Stomach (tissue), 8 donors: ENCODE measurements at regions not wholly inside any gene's neighbourhood (a gene's known extent, or its start where the extent isn't known, plus 50 kb on each side); places are given as distances from the start of the nearest gene placed in this dataset.
"Not testable (repeated sequence)": the region's sequence is repeated elsewhere in the genome, so short reads cannot be mapped to it uniquely, and the experiment has no call there.

Source experiments
- DNase-seq, 2 donors: peaks; one replicate each; pipeline versions ENCODE4 v3.0.0 to v3.0.0-alpha.2; 2013 to 2019
- H3K27ac ChIP-seq, 5 donors: fragments of 200-600 bp in 4 of 5; sonication (generic) in 4 of 5; one replicate each; pipeline ENCODE4 v1.5.1; 2013 to 2019; ENCODE audit warnings: mild to moderate bottlenecking in 1 of 5, moderate library complexity in 1 of 5
- H3K27me3 ChIP-seq, 3 donors: fragments of 200-600 bp; sonication (generic); one replicate each; pipeline ENCODE4 v1.5.1; 2017 to 2019; ENCODE audit warnings: mixed run types in 1 of 3
- H3K36me3 ChIP-seq, 4 donors: fragments of 200-600 bp; sonication (generic); 1 replicate in 3 of 4; 2 replicates in 1 of 4; pipeline ENCODE4 v1.5.1; 2016 to 2019
- H3K4me1 ChIP-seq, 4 donors: fragments of 200-600 bp; sonication (generic); one replicate each; pipeline ENCODE4 v1.5.1; 2016 to 2019
- H3K4me3 ChIP-seq, 4 donors: fragments of 200-600 bp; sonication (generic) in 3 of 4; one replicate each; pipeline ENCODE4 v1.5.1; 2016 to 2019; ENCODE audit warnings: mild to moderate bottlenecking in 1 of 4
- H3K9me3 ChIP-seq, 4 donors: fragments of 200-600 bp; sonication (generic); one replicate each; pipeline ENCODE4 v1.5.1; 2016 to 2019
- EP300 ChIP-seq: sonication (generic); formaldehyde crosslinking; IDR thresholded peaks from one replicate; pipeline ENCODE4 v1.6.1; 2017; ENCODE audit warnings: antibody characterized with exemption
- POLR2A ChIP-seq, 4 donors: fragments of 450-650 bp; IDR thresholded peaks; one replicate each; pipeline ENCODE4 v1.6.1; 2016; ENCODE audit warnings: antibody characterized with exemption in 4 of 4, control low read depth in 2 of 4, mild to moderate bottlenecking in 1 of 4, moderate library complexity in 1 of 4
- POLR2AphosphoS5 ChIP-seq, 3 donors: sonication (generic); formaldehyde crosslinking; IDR thresholded peaks; one replicate each; pipeline ENCODE4 v1.6.1; 2016; ENCODE audit warnings: antibody characterized with exemption in 3 of 3
- WGBS, 5 donors: extraction: QIAGEN DNeasy Blood & Tissue Kit in 3 of 5; methylation state at CpG; one replicate each; pipeline versions ENCODE4 v1.1.5 to v1.1.7; 2013 to 2018; 5-methylcytosine and 5-hydroxymethylcytosine counted together
- intact Hi-C: fragments of 100-400 bp; cut with DNase I; formaldehyde crosslinking; loops from one replicate; pipeline ENCODE4 v1.15.1; 2023; ENCODE audit warnings: low total_unique reads
- TF ChIP-seq, protein P1 (sequence below), 7 experiments: fragments of 450-650 bp in 4 of 7; fragments of 200-600 bp in 3 of 7; sonication (generic) in 3 of 7; IDR thresholded peaks; one replicate each; pipeline ENCODE4 v1.5.1; 2016 to 2019; ENCODE audit warnings: antibody characterized with exemption in 7 of 7, control low read depth in 2 of 7, mild to moderate bottlenecking in 1 of 7
- donor health status: healthy with polysubstance abuse.
- donor health status: Bipolar disorder and iron deficiency.
- donor health status: healthy.

GRCh38 chrX:139332441-139332840 lies 198.1 kb upstream of the F9 start:
- 85 to 95% (median 91%) methylated on average over 2 of the region's 2 CpGs for WGBS, 5 donors
- Histone ChIP-seq H3K9me3 (peaks cover 0 to 6% (median 0%) of the 10 kb centered on the region in 4 donors), H3K27ac (no peak overlapping the region), H3K4me1 (no peaks in the 10 kb centered on the region), H3K27me3 (no peaks in the 10 kb centered on the region), H3K4me3 (no peak overlapping the region), H3K36me3 (no peaks in the 10 kb centered on the region)
- DNase-seq, result no peak
- intact Hi-C loops, result no loop called here
- TF ChIP-seq POLR2AphosphoS5 (IDR thresholded peaks at IDR 0.05) (no peak), EP300 (no peak), POLR2A (IDR thresholded peaks at IDR 0.05) (no peak)
- TF ChIP-seq, protein P1, sequence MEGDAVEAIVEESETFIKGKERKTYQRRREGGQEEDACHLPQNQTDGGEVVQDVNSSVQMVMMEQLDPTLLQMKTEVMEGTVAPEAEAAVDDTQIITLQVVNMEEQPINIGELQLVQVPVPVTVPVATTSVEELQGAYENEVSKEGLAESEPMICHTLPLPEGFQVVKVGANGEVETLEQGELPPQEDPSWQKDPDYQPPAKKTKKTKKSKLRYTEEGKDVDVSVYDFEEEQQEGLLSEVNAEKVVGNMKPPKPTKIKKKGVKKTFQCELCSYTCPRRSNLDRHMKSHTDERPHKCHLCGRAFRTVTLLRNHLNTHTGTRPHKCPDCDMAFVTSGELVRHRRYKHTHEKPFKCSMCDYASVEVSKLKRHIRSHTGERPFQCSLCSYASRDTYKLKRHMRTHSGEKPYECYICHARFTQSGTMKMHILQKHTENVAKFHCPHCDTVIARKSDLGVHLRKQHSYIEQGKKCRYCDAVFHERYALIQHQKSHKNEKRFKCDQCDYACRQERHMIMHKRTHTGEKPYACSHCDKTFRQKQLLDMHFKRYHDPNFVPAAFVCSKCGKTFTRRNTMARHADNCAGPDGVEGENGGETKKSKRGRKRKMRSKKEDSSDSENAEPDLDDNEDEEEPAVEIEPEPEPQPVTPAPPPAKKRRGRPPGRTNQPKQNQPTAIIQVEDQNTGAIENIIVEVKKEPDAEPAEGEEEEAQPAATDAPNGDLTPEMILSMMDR (IDR thresholded peaks at IDR 0.05), result no peak

GRCh38 chrX:139327355-139327754 lies 203.2 kb upstream of the F9 start:
- no peak for DNase-seq

DNA sequence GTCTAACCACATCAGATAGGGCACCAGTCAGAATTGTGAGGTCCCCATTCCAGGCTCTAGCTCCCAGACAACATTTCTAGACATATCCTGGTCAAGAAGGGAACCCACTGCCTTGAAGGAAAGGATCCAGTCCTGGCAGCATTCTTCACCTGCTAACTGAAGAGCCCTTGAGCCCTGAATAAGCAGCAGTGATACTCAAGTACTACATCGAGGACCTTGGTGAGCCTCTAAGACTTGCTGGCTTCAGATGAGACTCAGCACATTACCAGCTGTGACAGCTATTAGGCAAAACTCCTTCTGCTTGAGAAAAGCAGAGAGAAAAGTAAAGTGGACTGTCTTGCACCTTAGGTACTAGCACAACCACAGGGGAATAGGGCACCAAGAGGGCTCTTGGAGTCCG lies 205.8 kb upstream of the F9 start:
- no peak for DNase-seq
- Histone ChIP-seq H3K27ac (no peak overlapping the region), H3K9me3 (no peaks in the 10 kb centered on the region), H3K4me1 (no peaks in the 10 kb centered on the region), H3K27me3 (no peaks in the 10 kb centered on the region), H3K4me3 (no peak overlapping the region), H3K36me3 (no peaks in the 10 kb centered on the region)
- intact Hi-C loops, result no loop called here
- TF ChIP-seq EP300, result no peak
- TF ChIP-seq, protein P1 (IDR thresholded peaks at IDR 0.05), result no peak
- no peak for TF ChIP-seq POLR2AphosphoS5 (IDR thresholded peaks at IDR 0.05)
- TF ChIP-seq POLR2A (IDR thresholded peaks at IDR 0.05), result no peak
- 77 to 100% (median 83%) methylated on average over 2 of the region's 2 CpGs for WGBS, 5 donors

More at GRCh38 chrX:139327355-139327754, 203.2 kb upstream of the F9 start:
- no peak for TF ChIP-seq POLR2A (IDR thresholded peaks at IDR 0.05)
- no peak for TF ChIP-seq EP300
- TF ChIP-seq, protein P1 (IDR thresholded peaks at IDR 0.05), result no peak
- H3K4me3 ChIP-seq, result no peak overlapping the region
- H3K36me3 ChIP-seq, result no peaks in the 10 kb centered on the region
- H3K9me3 ChIP-seq, result peaks cover 0 to 6% (median 0%) of the 10 kb centered on the region in 4 donors
- intact Hi-C loops, result no loop called here
- H3K27ac ChIP-seq, result no peak overlapping the region
- H3K4me1 ChIP-seq, result no peaks in the 10 kb centered on the region
- H3K27me3 ChIP-seq, result no peaks in the 10 kb centered on the region

- H3K9me3 ChIP-seq, H3K27me3 ChIP-seq, intact Hi-C loops, H3K36me3 ChIP-seq, H3K27ac ChIP-seq, DNase-seq, H3K4me3 ChIP-seq, H3K4me1 ChIP-seq: not testable (repeated sequence)
- 67 to 99% (median 94%) methylated on average over 3 to 38 of the region's 38 CpGs for WGBS, 5 donors
These were observed 209.7 kb upstream of the F9 start for GRCh38 chrX:139320661-139321354.

GRCh38 chrX:139306675-139307074 lies 223.9 kb upstream of the F9 start:
- H3K4me3 ChIP-seq, H3K36me3 ChIP-seq, intact Hi-C loops, H3K27ac ChIP-seq, H3K27me3 ChIP-seq, DNase-seq, H3K4me1 ChIP-seq: not testable (repeated sequence)
- H3K9me3 ChIP-seq, result peaks cover 0 to 24% (median 19%) of the 10 kb centered on the region in 4 donors
